HG02763 (cell line): ENCODE measurements at regions not wholly inside any gene's neighbourhood (a gene's known extent, or its start where the extent isn't known, plus 50 kb on each side); places are given as distances from the start of the nearest gene placed in this dataset.
"Not testable (repeated sequence)": the region's sequence is repeated elsewhere in the genome, so short reads cannot be mapped to it uniquely, and the experiment has no call there.

Experiments
- ATAC-seq: cut with Tn5 transposase; IDR thresholded peaks from one replicate; pipeline ENCODE4 v1.9.1; 2021; ENCODE audit warnings: mild to moderate bottlenecking, moderate library complexity; ENCODE audit not compliant: unreplicated experiment

- ATAC-seq, result no peak
Measured at GRCh38 chr10:106089855-106090254, 1074.7 kb downstream of the SORCS1 start.

GRCh38 chr10:106086391-106086790 lies 1078.1 kb downstream of the SORCS1 start:
- no peak for ATAC-seq

GRCh38 chr10:106083572-106083971 lies 1080.9 kb downstream of the SORCS1 start:
- no peak for ATAC-seq

- no peak for ATAC-seq
Measured at GRCh38 chr10:106082865-106083264, 1081.6 kb downstream of the SORCS1 start.

GRCh38 chr10:106078895-106079576 lies 1085.5 kb downstream of the SORCS1 start:
- ATAC-seq, result no peak

GRCh38 chr10:106076496-106076895 lies 1088.0 kb downstream of the SORCS1 start:
- ATAC-seq, result no peak

- ATAC-seq, result no peak
Measured at GRCh38 chr10:106053061-106053460, 1111.4 kb downstream of the SORCS1 start.

- ATAC-seq, result no peak
Measured at GRCh38 chr10:106044503-106044902, 1120.0 kb downstream of the SORCS1 start.

- ATAC-seq, result no peak
Measured at GRCh38 chr10:106043863-106044262, 1120.6 kb downstream of the SORCS1 start.

GRCh38 chr10:106038246-106038645 lies 1126.3 kb downstream of the SORCS1 start:
- no peak for ATAC-seq

GRCh38 chr10:106033065-106033464 lies 1131.4 kb downstream of the SORCS1 start:
- no peak for ATAC-seq

GRCh38 chr10:106032450-106033002 lies 1132.0 kb downstream of the SORCS1 start:
- ATAC-seq, result no peak

- no peak for ATAC-seq
Measured at GRCh38 chr10:106027240-106027639, 1137.3 kb downstream of the SORCS1 start.

- no peak for ATAC-seq
Measured at GRCh38 chr10:106025208-106025811, 1139.2 kb downstream of the SORCS1 start.

GRCh38 chr10:106023329-106023728 lies 1141.2 kb downstream of the SORCS1 start:
- ATAC-seq, result no peak

- ATAC-seq, result not testable (repeated sequence)
Measured at GRCh38 chr10:106019559-106019958, 1144.9 kb downstream of the SORCS1 start.

GRCh38 chr10:106015369-106016199 lies 1148.9 kb downstream of the SORCS1 start:
- ATAC-seq, result not testable (repeated sequence)

- no peak for ATAC-seq
Measured at GRCh38 chr10:106011250-106011649, 1153.3 kb downstream of the SORCS1 start.

- no peak for ATAC-seq
Measured at GRCh38 chr10:106000721-106001120, 1163.8 kb downstream of the SORCS1 start.

- no peak for ATAC-seq
Measured at GRCh38 chr10:105993609-105994008, 1170.9 kb downstream of the SORCS1 start.

- no peak for ATAC-seq
Measured at GRCh38 chr10:105992928-105993327, 1171.6 kb downstream of the SORCS1 start.
